Non-pigmented ciliary epithelial cell (primary cell): ENCODE measurements at regions not wholly inside any gene's neighbourhood (a gene's known extent, or its start where the extent isn't known, plus 50 kb on each side); places are given as distances from the start of the nearest gene placed in this dataset.

Experiments used
- DNase-seq: peaks from one replicate; pipeline ENCODE4 v3.0.0-alpha.2; 2010; ENCODE audit warnings: low read depth

GRCh38 chr4:32254216-32254615 lies 1534.0 kb downstream of the PCDH7 start:
- DNase-seq: no peak

GRCh38 chr4:32258986-32259385 lies 1538.8 kb downstream of the PCDH7 start:
- no peak for DNase-seq

GRCh38 chr4:32261196-32261595 lies 1541.0 kb downstream of the PCDH7 start:
- DNase-seq: no peak

- DNase-seq: no peak
These were observed 1548.7 kb downstream of the PCDH7 start for GRCh38 chr4:32268863-32269262.

- DNase-seq: no peak
These were observed 1569.9 kb downstream of the PCDH7 start for GRCh38 chr4:32290102-32290501.

GRCh38 chr4:32318926-32319325 lies 1598.8 kb downstream of the PCDH7 start:
- DNase-seq: no peak

GRCh38 chr4:32321421-32321820 lies 1601.3 kb downstream of the PCDH7 start:
- no peak for DNase-seq

- no peak for DNase-seq
These were observed 1614.6 kb downstream of the PCDH7 start for GRCh38 chr4:32334759-32335158.

GRCh38 chr4:32337403-32337802 lies 1617.2 kb downstream of the PCDH7 start:
- no peak for DNase-seq

GRCh38 chr4:32340591-32340990 lies 1620.4 kb downstream of the PCDH7 start:
- DNase-seq: no peak

GRCh38 chr4:32341342-32341741 lies 1621.2 kb downstream of the PCDH7 start:
- DNase-seq: no peak

GRCh38 chr4:32342054-32342453 lies 1621.9 kb downstream of the PCDH7 start:
- DNase-seq: no peak

GRCh38 chr4:32349026-32349425 lies 1628.9 kb downstream of the PCDH7 start:
- DNase-seq: no peak

- DNase-seq: no peak
These were observed 1654.0 kb downstream of the PCDH7 start for GRCh38 chr4:32374206-32374605.

GRCh38 chr4:32393806-32394205 lies 1673.6 kb downstream of the PCDH7 start:
- no peak for DNase-seq

GRCh38 chr4:32394255-32394654 lies 1674.1 kb downstream of the PCDH7 start:
- DNase-seq: no peak

GRCh38 chr4:32396507-32397070 lies 1676.4 kb downstream of the PCDH7 start:
- no peak for DNase-seq

GRCh38 chr4:32400870-32401269 lies 1680.7 kb downstream of the PCDH7 start:
- DNase-seq: no peak

GRCh38 chr4:32417113-32417704 lies 1697.0 kb downstream of the PCDH7 start:
- no peak for DNase-seq

GRCh38 chr4:32423267-32423666 lies 1703.1 kb downstream of the PCDH7 start:
- DNase-seq: no peak

- DNase-seq: no peak
These were observed 1705.1 kb downstream of the PCDH7 start for GRCh38 chr4:32425243-32425642.

GRCh38 chr4:32427566-32427965 lies 1707.4 kb downstream of the PCDH7 start:
- no peak for DNase-seq

GRCh38 chr4:32429151-32429550 lies 1709.0 kb downstream of the PCDH7 start:
- no peak for DNase-seq

GRCh38 chr4:32435308-32435707 lies 1715.1 kb downstream of the PCDH7 start:
- DNase-seq: no peak
